K562 (cell line): ENCODE measurements at regions not wholly inside any gene's neighbourhood (a gene's known extent, or its start where the extent isn't known, plus 50 kb on each side); places are given as distances from the start of the nearest gene placed in this dataset.

Experiments
- ADNP ChIP-seq: fragments of 200-800 bp; sonication (Bioruptor generic); IDR thresholded peaks from 2 replicates; pipeline ENCODE4 v1.6.1; 2016; ENCODE audit warnings: missing genetic modification characterization, missing compliant biosample characterization
- CBFA2T2 ChIP-seq: fragments of 450-650 bp; conservative IDR thresholded peaks from 2 replicates; pipeline ENCODE4 v1.6.1; 2017; ENCODE audit warnings: mild to moderate bottlenecking
- DNMT1 ChIP-seq: fragments of 450-650 bp; IDR thresholded peaks from 2 replicates; pipeline ENCODE4 v1.6.1; 2016; ENCODE audit warnings: antibody characterized with exemption, mild to moderate bottlenecking
- E2F3 ChIP-seq: fragments of 250-450 bp; sonication (Bioruptor Pico); IDR thresholded peaks from 2 replicates; pipeline ENCODE4 v1.4.0; 2020; ENCODE audit warnings: mild to moderate bottlenecking
- KDM1A ChIP-seq, 2 experiments: fragments of 450-650 bp; IDR thresholded peaks; 2 replicates each; pipeline ENCODE4 v1.6.1; 2016; ENCODE audit warnings: mild to moderate bottlenecking in 2 of 2
- MAFF ChIP-seq: IDR thresholded peaks from 2 replicates; pipeline ENCODE4 v1.6.1; 2012; ENCODE audit warnings: low read length, improper control_type of control experiment
- NRF1 ChIP-seq, 2 experiments: fragments of 450-650 bp; IDR thresholded peaks in 1 of 2; conservative IDR thresholded peaks in 1 of 2; 2 replicates each; pipeline ENCODE4 v1.6.1; 2014; ENCODE audit warnings: mild to moderate bottlenecking in 2 of 2
- PHF21A ChIP-seq: fragments of 450-650 bp; IDR thresholded peaks from 2 replicates; pipeline ENCODE4 v1.6.1; 2017; ENCODE audit warnings: low read depth, borderline replicate concordance
- RCOR1 ChIP-seq, 2 experiments: IDR thresholded peaks; 2 replicates each; pipeline ENCODE4 v1.6.1; 2012; ENCODE audit warnings: low read depth in 2 of 2, low read length in 2 of 2, borderline replicate concordance in 1 of 2, improper control_type of control experiment in 1 of 2
- SMARCB1 ChIP-seq: IDR thresholded peaks from 2 replicates; pipeline ENCODE4 v1.6.1; 2011; ENCODE audit warnings: improper control_type of control experiment, low read depth; ENCODE audit not compliant: insufficient read length
- TCF3 ChIP-seq: sonication (generic); formaldehyde crosslinking; IDR thresholded peaks from 2 replicates; pipeline ENCODE4 v1.4.0; 2020; ENCODE audit warnings: mild to moderate bottlenecking, missing genetic modification reagents
- ZNF274 ChIP-seq: IDR thresholded peaks from 2 replicates; pipeline ENCODE4 v1.6.1; 2011; ENCODE audit warnings: low read depth, mild to moderate bottlenecking, low read length, moderate library complexity, borderline replicate concordance
- TF ChIP-seq, protein P1 (sequence below), 2 experiments: IDR thresholded peaks; 2 replicates each; pipeline ENCODE4 v1.6.1; 2011; ENCODE audit warnings: borderline replicate concordance in 1 of 2, control low read depth in 1 of 2, low read depth in 1 of 2, low read length in 1 of 2, mild to moderate bottlenecking in 1 of 2, mixed read lengths in 1 of 2, moderate library complexity in 1 of 2; ENCODE audit not compliant: insufficient read depth in 1 of 2, insufficient read length in 1 of 2, poor library complexity in 1 of 2, severe bottlenecking in 1 of 2; ENCODE audit errors: extremely low read depth in 1 of 2
- TF ChIP-seq, protein P2 (sequence below): sonication (generic); formaldehyde crosslinking; IDR thresholded peaks from 2 replicates; pipeline ENCODE4 v1.8.0; 2022; ENCODE audit warnings: mild to moderate bottlenecking, missing genetic modification reagents
- TF ChIP-seq, protein P3 (sequence below): sonication (generic); formaldehyde crosslinking; IDR thresholded peaks from 2 replicates; pipeline ENCODE4 v1.8.1; 2023; ENCODE audit warnings: mild to moderate bottlenecking, missing genetic modification reagents
- TF ChIP-seq, protein P4 (sequence below): sonication (generic); formaldehyde crosslinking; IDR thresholded peaks from 2 replicates; pipeline ENCODE4 v1.8.1; 2023; ENCODE audit warnings: mild to moderate bottlenecking, missing genetic modification reagents
- TF ChIP-seq, protein P5 (sequence below): fragments of 250-450 bp; sonication (Bioruptor Pico); IDR thresholded peaks from 2 replicates; pipeline ENCODE4 v1.5.0; 2022; ENCODE audit warnings: mild to moderate bottlenecking

DNA sequence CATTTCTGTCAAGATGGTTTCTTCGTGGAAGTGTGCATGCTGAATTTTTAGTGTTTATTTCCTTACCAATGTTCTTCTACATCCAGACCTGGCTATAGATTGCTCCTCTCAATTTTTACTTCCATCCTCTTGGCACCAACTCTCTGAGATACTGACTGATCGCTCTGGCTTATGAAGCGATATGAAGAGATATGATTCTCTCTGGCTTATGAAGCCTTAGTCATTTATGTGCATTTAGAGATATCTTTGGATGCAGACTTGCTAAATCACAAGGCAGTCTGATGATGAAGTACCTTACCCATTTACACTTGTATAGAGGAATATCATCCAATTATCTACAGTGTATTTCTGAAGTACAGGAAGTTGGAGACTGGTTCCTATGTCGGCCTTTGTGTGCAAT is 295.4 kb upstream of the STXBP5 start (continued):
- TF ChIP-seq SMARCB1 = no peak
- peak; percentile 45; the same call in 1 of the 2 replicates for TF ChIP-seq TCF3 (CRISPR knock-in tag)
- TF ChIP-seq, protein P1, sequence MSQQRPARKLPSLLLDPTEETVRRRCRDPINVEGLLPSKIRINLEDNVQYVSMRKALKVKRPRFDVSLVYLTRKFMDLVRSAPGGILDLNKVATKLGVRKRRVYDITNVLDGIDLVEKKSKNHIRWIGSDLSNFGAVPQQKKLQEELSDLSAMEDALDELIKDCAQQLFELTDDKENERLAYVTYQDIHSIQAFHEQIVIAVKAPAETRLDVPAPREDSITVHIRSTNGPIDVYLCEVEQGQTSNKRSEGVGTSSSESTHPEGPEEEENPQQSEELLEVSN (IDR thresholded peaks at IDR 0.05; ENCODE audit: borderline replicate concordance in 1 of 2, extremely low read depth in 1 of 2, insufficient read depth in 1 of 2, insufficient read length in 1 of 2, low read depth in 1 of 2, low read length in 1 of 2, poor library complexity in 1 of 2, severe bottlenecking in 1 of 2) = no peak
- no peak for TF ChIP-seq DNMT1
- TF ChIP-seq ADNP (tag) = no peak
- no peak for TF ChIP-seq MAFF
- TF ChIP-seq, protein P2, sequence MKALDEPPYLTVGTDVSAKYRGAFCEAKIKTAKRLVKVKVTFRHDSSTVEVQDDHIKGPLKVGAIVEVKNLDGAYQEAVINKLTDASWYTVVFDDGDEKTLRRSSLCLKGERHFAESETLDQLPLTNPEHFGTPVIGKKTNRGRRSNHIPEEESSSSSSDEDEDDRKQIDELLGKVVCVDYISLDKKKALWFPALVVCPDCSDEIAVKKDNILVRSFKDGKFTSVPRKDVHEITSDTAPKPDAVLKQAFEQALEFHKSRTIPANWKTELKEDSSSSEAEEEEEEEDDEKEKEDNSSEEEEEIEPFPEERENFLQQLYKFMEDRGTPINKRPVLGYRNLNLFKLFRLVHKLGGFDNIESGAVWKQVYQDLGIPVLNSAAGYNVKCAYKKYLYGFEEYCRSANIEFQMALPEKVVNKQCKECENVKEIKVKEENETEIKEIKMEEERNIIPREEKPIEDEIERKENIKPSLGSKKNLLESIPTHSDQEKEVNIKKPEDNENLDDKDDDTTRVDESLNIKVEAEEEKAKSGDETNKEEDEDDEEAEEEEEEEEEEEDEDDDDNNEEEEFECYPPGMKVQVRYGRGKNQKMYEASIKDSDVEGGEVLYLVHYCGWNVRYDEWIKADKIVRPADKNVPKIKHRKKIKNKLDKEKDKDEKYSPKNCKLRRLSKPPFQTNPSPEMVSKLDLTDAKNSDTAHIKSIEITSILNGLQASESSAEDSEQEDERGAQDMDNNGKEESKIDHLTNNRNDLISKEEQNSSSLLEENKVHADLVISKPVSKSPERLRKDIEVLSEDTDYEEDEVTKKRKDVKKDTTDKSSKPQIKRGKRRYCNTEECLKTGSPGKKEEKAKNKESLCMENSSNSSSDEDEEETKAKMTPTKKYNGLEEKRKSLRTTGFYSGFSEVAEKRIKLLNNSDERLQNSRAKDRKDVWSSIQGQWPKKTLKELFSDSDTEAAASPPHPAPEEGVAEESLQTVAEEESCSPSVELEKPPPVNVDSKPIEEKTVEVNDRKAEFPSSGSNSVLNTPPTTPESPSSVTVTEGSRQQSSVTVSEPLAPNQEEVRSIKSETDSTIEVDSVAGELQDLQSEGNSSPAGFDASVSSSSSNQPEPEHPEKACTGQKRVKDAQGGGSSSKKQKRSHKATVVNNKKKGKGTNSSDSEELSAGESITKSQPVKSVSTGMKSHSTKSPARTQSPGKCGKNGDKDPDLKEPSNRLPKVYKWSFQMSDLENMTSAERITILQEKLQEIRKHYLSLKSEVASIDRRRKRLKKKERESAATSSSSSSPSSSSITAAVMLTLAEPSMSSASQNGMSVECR (CRISPR knock-in tag) = no peak
- TF ChIP-seq CBFA2T2 = 0 out of 2 replicates have a peak, but pooled peaks have one; percentile 22
- TF ChIP-seq PHF21A = no peak
- TF ChIP-seq ZNF274 = no peak
- no peak for TF ChIP-seq E2F3 (CRISPR knock-in tag)
- no peak for TF ChIP-seq NRF1 (conservative IDR thresholded peaks at IDR 0.05 in 1 of 2, IDR thresholded peaks at IDR 0.05 in 1 of 2)
- TF ChIP-seq KDM1A (IDR thresholded peaks at IDR 0.05) = no peak
- TF ChIP-seq, protein P3, sequence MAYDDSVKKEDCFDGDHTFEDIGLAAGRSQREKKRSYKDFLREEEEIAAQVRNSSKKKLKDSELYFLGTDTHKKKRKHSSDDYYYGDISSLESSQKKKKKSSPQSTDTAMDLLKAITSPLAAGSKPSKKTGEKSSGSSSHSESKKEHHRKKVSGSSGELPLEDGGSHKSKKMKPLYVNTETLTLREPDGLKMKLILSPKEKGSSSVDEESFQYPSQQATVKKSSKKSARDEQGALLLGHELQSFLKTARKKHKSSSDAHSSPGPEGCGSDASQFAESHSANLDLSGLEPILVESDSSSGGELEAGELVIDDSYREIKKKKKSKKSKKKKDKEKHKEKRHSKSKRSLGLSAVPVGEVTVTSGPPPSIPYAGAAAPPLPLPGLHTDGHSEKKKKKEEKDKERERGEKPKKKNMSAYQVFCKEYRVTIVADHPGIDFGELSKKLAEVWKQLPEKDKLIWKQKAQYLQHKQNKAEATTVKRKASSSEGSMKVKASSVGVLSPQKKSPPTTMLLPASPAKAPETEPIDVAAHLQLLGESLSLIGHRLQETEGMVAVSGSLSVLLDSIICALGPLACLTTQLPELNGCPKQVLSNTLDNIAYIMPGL (CRISPR knock-in tag) = no peak
- TF ChIP-seq RCOR1 (IDR thresholded peaks at IDR 0.05; ENCODE audit: borderline replicate concordance in 1 of 2, low read depth in 2 of 2, low read length in 2 of 2) = peak in 1 of 2 experiments; percentile 58; a peak in 1 of 4 replicates
- TF ChIP-seq, protein P4, sequence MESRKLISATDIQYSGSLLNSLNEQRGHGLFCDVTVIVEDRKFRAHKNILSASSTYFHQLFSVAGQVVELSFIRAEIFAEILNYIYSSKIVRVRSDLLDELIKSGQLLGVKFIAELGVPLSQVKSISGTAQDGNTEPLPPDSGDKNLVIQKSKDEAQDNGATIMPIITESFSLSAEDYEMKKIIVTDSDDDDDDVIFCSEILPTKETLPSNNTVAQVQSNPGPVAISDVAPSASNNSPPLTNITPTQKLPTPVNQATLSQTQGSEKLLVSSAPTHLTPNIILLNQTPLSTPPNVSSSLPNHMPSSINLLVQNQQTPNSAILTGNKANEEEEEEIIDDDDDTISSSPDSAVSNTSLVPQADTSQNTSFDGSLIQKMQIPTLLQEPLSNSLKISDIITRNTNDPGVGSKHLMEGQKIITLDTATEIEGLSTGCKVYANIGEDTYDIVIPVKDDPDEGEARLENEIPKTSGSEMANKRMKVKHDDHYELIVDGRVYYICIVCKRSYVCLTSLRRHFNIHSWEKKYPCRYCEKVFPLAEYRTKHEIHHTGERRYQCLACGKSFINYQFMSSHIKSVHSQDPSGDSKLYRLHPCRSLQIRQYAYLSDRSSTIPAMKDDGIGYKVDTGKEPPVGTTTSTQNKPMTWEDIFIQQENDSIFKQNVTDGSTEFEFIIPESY (CRISPR knock-in tag) = no peak
- TF ChIP-seq, protein P5, sequence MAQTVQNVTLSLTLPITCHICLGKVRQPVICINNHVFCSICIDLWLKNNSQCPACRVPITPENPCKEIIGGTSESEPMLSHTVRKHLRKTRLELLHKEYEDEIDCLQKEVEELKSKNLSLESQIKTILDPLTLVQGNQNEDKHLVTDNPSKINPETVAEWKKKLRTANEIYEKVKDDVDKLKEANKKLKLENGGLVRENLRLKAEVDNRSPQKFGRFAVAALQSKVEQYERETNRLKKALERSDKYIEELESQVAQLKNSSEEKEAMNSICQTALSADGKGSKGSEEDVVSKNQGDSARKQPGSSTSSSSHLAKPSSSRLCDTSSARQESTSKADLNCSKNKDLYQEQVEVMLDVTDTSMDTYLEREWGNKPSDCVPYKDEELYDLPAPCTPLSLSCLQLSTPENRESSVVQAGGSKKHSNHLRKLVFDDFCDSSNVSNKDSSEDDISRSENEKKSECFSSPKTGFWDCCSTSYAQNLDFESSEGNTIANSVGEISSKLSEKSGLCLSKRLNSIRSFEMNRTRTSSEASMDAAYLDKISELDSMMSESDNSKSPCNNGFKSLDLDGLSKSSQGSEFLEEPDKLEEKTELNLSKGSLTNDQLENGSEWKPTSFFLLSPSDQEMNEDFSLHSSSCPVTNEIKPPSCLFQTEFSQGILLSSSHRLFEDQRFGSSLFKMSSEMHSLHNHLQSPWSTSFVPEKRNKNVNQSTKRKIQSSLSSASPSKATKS (CRISPR knock-in tag) = no peak
